ENCODE measurements at regions not wholly inside any gene's neighbourhood (a gene's known extent, or its start where the extent isn't known, plus 50 kb on each side); places are given as distances from the start of the nearest gene placed in this dataset.

DNA sequence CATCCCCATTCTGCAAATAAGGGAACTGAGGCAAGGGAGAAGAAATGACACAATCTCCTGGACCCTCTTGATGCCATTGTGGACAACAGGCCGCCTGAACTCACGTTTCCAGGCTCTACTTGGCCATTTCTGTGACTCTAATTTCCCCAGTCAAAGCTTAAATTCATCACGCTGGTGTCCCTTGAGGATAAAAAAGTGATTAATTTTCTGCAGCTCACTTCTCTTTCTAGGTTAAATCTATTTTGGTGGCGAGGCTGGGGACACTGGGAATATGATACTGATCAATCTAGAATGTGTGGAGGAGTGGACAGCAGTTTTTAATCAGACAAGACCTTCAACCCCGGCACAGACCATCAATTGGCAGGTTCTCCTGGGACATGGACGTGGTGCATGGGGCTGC, 168.2 kb upstream of the SULF2 start:
- no peak overlapping the region for H3K4me3 ChIP-seq (ENCODE audit: low read depth, low read length)
- TF ChIP-seq, protein P1, sequence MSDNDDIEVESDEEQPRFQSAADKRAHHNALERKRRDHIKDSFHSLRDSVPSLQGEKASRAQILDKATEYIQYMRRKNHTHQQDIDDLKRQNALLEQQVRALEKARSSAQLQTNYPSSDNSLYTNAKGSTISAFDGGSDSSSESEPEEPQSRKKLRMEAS (IDR thresholded peaks at IDR 0.05; ENCODE audit: low read depth, low read length), result no peak
- TF ChIP-seq POLR2A (IDR thresholded peaks at IDR 0.05; ENCODE audit: extremely low read depth, insufficient read length), result no peak
- no peak for TF ChIP-seq MYC (IDR thresholded peaks at IDR 0.05; ENCODE audit: low read depth, low read length)
- TF ChIP-seq, protein P2, sequence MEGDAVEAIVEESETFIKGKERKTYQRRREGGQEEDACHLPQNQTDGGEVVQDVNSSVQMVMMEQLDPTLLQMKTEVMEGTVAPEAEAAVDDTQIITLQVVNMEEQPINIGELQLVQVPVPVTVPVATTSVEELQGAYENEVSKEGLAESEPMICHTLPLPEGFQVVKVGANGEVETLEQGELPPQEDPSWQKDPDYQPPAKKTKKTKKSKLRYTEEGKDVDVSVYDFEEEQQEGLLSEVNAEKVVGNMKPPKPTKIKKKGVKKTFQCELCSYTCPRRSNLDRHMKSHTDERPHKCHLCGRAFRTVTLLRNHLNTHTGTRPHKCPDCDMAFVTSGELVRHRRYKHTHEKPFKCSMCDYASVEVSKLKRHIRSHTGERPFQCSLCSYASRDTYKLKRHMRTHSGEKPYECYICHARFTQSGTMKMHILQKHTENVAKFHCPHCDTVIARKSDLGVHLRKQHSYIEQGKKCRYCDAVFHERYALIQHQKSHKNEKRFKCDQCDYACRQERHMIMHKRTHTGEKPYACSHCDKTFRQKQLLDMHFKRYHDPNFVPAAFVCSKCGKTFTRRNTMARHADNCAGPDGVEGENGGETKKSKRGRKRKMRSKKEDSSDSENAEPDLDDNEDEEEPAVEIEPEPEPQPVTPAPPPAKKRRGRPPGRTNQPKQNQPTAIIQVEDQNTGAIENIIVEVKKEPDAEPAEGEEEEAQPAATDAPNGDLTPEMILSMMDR (IDR thresholded peaks at IDR 0.05; ENCODE audit: low read depth, low read length), result no peak
- no peak for DNase-seq (ENCODE audit: low read depth)

GRCh38 chr20:47952023-47952564, 166.8 kb upstream of the SULF2 start:
- TF ChIP-seq POLR2A (IDR thresholded peaks at IDR 0.05; ENCODE audit: extremely low read depth, insufficient read length) (no peak), MYC (IDR thresholded peaks at IDR 0.05; ENCODE audit: low read depth, low read length) (no peak)
- TF ChIP-seq, protein P1 (IDR thresholded peaks at IDR 0.05; ENCODE audit: low read depth, low read length), result no peak
- TF ChIP-seq, protein P2 (IDR thresholded peaks at IDR 0.05; ENCODE audit: low read depth, low read length), result no peak
- H3K4me3 ChIP-seq (ENCODE audit: low read depth, low read length), result no peak overlapping the region
- DNase-seq (ENCODE audit: low read depth), result no peak

DNA sequence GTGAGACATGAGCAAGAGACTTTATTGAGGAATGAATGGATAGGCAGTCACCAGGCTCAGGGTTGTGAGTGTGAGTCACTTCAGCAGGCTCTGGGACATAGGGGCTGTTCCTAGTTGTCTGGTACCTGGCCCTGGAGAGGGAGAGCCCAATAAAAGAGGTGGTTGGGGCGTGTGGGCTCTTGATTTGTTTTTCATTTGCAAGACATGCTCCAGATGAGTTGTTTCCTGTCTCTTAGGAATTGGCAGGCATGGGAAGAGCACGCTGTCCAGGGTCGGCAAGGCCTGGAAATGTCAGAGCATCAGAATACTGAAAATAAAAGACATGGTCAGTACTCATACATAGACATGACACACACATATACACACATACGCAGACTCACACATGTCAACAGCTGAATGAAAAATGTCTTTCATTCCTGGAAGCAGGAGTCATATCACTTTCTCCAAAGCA, 166.3 kb upstream of the SULF2 start:
- TF ChIP-seq MYC (IDR thresholded peaks at IDR 0.05; ENCODE audit: low read depth, low read length) (no peak), POLR2A (IDR thresholded peaks at IDR 0.05; ENCODE audit: extremely low read depth, insufficient read length) (no peak)
- TF ChIP-seq, protein P2 (IDR thresholded peaks at IDR 0.05; ENCODE audit: low read depth, low read length), result no peak
- TF ChIP-seq, protein P1 (IDR thresholded peaks at IDR 0.05; ENCODE audit: low read depth, low read length), result no peak
- DNase-seq (ENCODE audit: low read depth), result no peak

DNA sequence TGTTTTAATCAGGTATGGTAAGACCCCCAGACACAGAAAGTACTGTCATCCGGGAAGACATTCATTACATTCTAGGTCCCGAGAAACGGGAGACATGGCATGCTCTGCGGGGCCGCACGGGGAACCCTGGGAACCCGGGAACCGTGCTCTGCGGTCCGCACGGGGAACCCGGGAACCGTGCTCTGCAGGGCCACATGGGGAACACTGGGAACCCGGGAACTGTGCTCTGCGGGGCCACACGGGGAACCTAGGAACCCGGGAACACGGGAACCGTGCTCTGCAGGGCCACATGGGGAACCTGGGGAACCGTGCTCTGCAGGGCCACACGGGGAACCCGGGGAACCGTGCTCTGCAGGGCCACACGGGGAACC, 165.6 kb upstream of the SULF2 start:
- DNase-seq (ENCODE audit: low read depth), result no peak
- TF ChIP-seq POLR2A (IDR thresholded peaks at IDR 0.05; ENCODE audit: extremely low read depth, insufficient read length) (no peak), MYC (IDR thresholded peaks at IDR 0.05; ENCODE audit: low read depth, low read length) (no peak)
- TF ChIP-seq, protein P2 (IDR thresholded peaks at IDR 0.05; ENCODE audit: low read depth, low read length), result no peak
- TF ChIP-seq, protein P1 (IDR thresholded peaks at IDR 0.05; ENCODE audit: low read depth, low read length), result no peak

More for the DNA sequence above, 166.3 kb upstream of the SULF2 start:
- H3K4me3 ChIP-seq (ENCODE audit: low read depth, low read length), result no peak overlapping the region

GRCh38 chr20:47950124-47950912, 165.0 kb upstream of the SULF2 start:
- no peak for DNase-seq (ENCODE audit: low read depth)
- TF ChIP-seq POLR2A (IDR thresholded peaks at IDR 0.05; ENCODE audit: extremely low read depth, insufficient read length), result no peak
- TF ChIP-seq, protein P1 (IDR thresholded peaks at IDR 0.05; ENCODE audit: low read depth, low read length), result no peak
- no peak for TF ChIP-seq MYC (IDR thresholded peaks at IDR 0.05; ENCODE audit: low read depth, low read length)
- TF ChIP-seq, protein P2 (IDR thresholded peaks at IDR 0.05; ENCODE audit: low read depth, low read length), result no peak
- H3K4me3 ChIP-seq (ENCODE audit: low read depth, low read length), result no peak overlapping the region

More for the DNA sequence above, 165.6 kb upstream of the SULF2 start:
- no peak overlapping the region for H3K4me3 ChIP-seq (ENCODE audit: low read depth, low read length)
